ENCODE measurements at regions not wholly inside any gene's neighbourhood (a gene's known extent, or its start where the extent isn't known, plus 50 kb on each side); places are given as distances from the start of the nearest gene placed in this dataset.

- Mint-ChIP-seq H3K4me1 (ENCODE audit: unreplicated experiment) (peaks cover 7% of the 10 kb centered on the region), H3K27me3 (no peaks in the 10 kb centered on the region), H3K27ac (no peak overlapping the region), H3K36me3 (peaks cover 7% of the 10 kb centered on the region), H3K4me3 (no peak overlapping the region), H3K9me3 (peaks cover 11% of the 10 kb centered on the region)
- no peak for TF ChIP-seq CTCF (conservative IDR thresholded peaks at IDR 0.05)
- no peak for DNase-seq (ENCODE audit: extremely low spot score, unreplicated experiment)
Measured at GRCh38 chr9:16033921-16034691, 481.3 kb downstream of the CCDC171 start.

GRCh38 chr9:16039218-16039987 lies 486.6 kb downstream of the CCDC171 start:
- Mint-ChIP-seq H3K4me1 (ENCODE audit: unreplicated experiment) (peaks cover 45% of the 10 kb centered on the region), H3K4me3 (no peak overlapping the region), H3K9me3 (peaks cover 6% of the 10 kb centered on the region), H3K27me3 (no peaks in the 10 kb centered on the region), H3K27ac (peak overlapping the region; percentile 56), H3K36me3 (peaks cover 3% of the 10 kb centered on the region)
- no peak for DNase-seq (ENCODE audit: extremely low spot score, unreplicated experiment)
- no peak for TF ChIP-seq CTCF (conservative IDR thresholded peaks at IDR 0.05)

- Mint-ChIP-seq H3K27me3 (no peaks in the 10 kb centered on the region), H3K36me3 (peaks cover 3% of the 10 kb centered on the region), H3K4me1 (ENCODE audit: unreplicated experiment) (peaks cover 48% of the 10 kb centered on the region), H3K9me3 (peaks cover 6% of the 10 kb centered on the region), H3K4me3 (peak overlapping the region; percentile 44), H3K27ac (peak overlapping the region; percentile 71)
- no peak for DNase-seq (ENCODE audit: extremely low spot score, unreplicated experiment)
- TF ChIP-seq CTCF (conservative IDR thresholded peaks at IDR 0.05), result no peak
Measured at GRCh38 chr9:16039988-16040761, 487.3 kb downstream of the CCDC171 start.

- no peak for DNase-seq (ENCODE audit: extremely low spot score, unreplicated experiment)
- no peaks in the 10 kb centered on the region for H3K36me3 Mint-ChIP-seq
- TF ChIP-seq CTCF (conservative IDR thresholded peaks at IDR 0.05), result no peak
- no peak overlapping the region for H3K4me3 Mint-ChIP-seq
- no peak overlapping the region for H3K27ac Mint-ChIP-seq
- peaks cover 48% of the 10 kb centered on the region for H3K4me1 Mint-ChIP-seq (ENCODE audit: unreplicated experiment)
- H3K9me3 Mint-ChIP-seq, result peaks cover 6% of the 10 kb centered on the region
- no peaks in the 10 kb centered on the region for H3K27me3 Mint-ChIP-seq
Measured at GRCh38 chr9:16043756-16044578, 491.1 kb downstream of the CCDC171 start.

- Mint-ChIP-seq H3K4me3 (no peak overlapping the region), H3K4me1 (ENCODE audit: unreplicated experiment) (peaks cover 43% of the 10 kb centered on the region), H3K36me3 (no peaks in the 10 kb centered on the region), H3K27me3 (no peaks in the 10 kb centered on the region), H3K9me3 (peaks cover 6% of the 10 kb centered on the region), H3K27ac (no peak overlapping the region)
- no peak for DNase-seq (ENCODE audit: extremely low spot score, unreplicated experiment)
- TF ChIP-seq CTCF (conservative IDR thresholded peaks at IDR 0.05), result no peak
Measured at GRCh38 chr9:16044579-16044881, 491.7 kb downstream of the CCDC171 start.
